ENCODE measurements at regions not wholly inside any gene's neighbourhood (a gene's known extent, or its start where the extent isn't known, plus 50 kb on each side); places are given as distances from the start of the nearest gene placed in this dataset.

DNA sequence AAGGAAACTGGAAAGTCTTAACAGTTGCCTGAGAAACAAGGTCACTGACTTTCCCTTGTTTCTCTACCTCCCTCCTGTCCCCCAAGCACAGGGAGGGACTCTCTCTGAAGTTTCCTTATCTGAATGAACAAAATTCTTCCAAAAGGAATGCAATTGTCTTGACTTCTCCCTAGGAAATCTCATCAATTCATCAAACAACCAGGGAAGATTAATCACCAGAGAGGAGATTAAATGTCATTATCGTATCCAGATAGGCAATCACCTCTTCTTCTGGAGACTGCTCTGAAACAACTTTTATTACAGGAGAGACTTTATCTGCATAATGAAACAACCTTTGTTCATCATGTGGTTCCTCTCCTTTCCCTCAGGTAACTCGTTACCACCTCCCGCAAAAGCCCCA is 431.4 kb downstream of the SLC16A7 start:
- Histone ChIP-seq H3K27me3 (ENCODE audit: insufficient read depth, low read depth, low read length) (no peaks in the 10 kb centered on the region), H3K9ac (ENCODE audit: low read length) (no peak overlapping the region)
- TF ChIP-seq RAD21 (conservative IDR thresholded peaks at IDR 0.05), result no peak

DNA sequence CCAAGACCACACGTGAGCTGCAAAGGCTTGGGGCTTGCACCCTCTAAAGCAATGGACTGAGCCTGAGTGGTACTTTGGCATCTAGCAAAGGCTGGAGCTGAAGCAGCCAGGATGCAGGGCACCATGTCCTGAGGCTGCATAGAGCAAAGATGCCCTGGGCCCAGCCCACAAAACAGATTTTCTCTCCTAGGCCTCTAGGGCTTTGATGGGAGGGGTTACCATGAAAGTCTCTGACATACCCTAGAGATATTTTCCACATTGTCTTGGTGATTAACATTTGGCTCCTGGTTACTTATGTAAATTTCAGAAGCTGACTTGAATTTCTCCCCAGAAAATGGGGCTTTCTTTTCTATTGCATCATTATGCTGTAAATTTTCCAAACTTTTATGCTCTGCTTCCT is 438.3 kb downstream of the SLC16A7 start:
- H4K20me1 ChIP-seq (ENCODE audit: insufficient read depth), result no peaks in the 10 kb centered on the region
- peaks cover 5% of the 10 kb centered on the region for H3K9me3 ChIP-seq (ENCODE audit: low read length)
- no peaks in the 10 kb centered on the region for H3K79me2 ChIP-seq (replicated peaks; ENCODE audit: insufficient read depth, low read length)
- H3K27ac ChIP-seq (ENCODE audit: low read length), result no peak overlapping the region
- no peaks in the 10 kb centered on the region for H3K36me3 ChIP-seq (ENCODE audit: insufficient read depth, low read length)
- H3K9me2 ChIP-seq (ENCODE audit: insufficient read depth, low read length), result no peaks in the 10 kb centered on the region
- H3K27me3 ChIP-seq (ENCODE audit: insufficient read depth, low read depth, low read length), result no peaks in the 10 kb centered on the region
- no peak overlapping the region for H3K9ac ChIP-seq (ENCODE audit: low read length)
- H3F3A ChIP-seq (ENCODE audit: insufficient read depth, low read length, poor library complexity, severe bottlenecking), result no peaks in the 10 kb centered on the region
- no peak for TF ChIP-seq POLR2AphosphoS5 (IDR thresholded peaks at IDR 0.05)
- H3K4me3 ChIP-seq (ENCODE audit: low read length), result no peak overlapping the region
- H2AFZ ChIP-seq (ENCODE audit: low read depth, low read length), result no peak overlapping the region
- no peak overlapping the region for H3K4me2 ChIP-seq (ENCODE audit: low read length)

More for the DNA sequence above, 431.4 kb downstream of the SLC16A7 start:
- Histone ChIP-seq H4K20me1 (ENCODE audit: insufficient read depth) (no peaks in the 10 kb centered on the region), H3K79me2 (replicated peaks; ENCODE audit: insufficient read depth, low read length) (no peaks in the 10 kb centered on the region), H2AFZ (ENCODE audit: low read depth, low read length) (no peak overlapping the region), H3K36me3 (ENCODE audit: insufficient read depth, low read length) (no peaks in the 10 kb centered on the region), H3K4me3 (ENCODE audit: low read length) (no peak overlapping the region), H3F3A (ENCODE audit: insufficient read depth, low read length, poor library complexity, severe bottlenecking) (no peaks in the 10 kb centered on the region), H3K9me3 (ENCODE audit: low read length) (no peaks in the 10 kb centered on the region), H3K4me2 (ENCODE audit: low read length) (no peak overlapping the region), H3K27ac (ENCODE audit: low read length) (no peak overlapping the region), H3K9me2 (ENCODE audit: insufficient read depth, low read length) (no peaks in the 10 kb centered on the region)

DNA sequence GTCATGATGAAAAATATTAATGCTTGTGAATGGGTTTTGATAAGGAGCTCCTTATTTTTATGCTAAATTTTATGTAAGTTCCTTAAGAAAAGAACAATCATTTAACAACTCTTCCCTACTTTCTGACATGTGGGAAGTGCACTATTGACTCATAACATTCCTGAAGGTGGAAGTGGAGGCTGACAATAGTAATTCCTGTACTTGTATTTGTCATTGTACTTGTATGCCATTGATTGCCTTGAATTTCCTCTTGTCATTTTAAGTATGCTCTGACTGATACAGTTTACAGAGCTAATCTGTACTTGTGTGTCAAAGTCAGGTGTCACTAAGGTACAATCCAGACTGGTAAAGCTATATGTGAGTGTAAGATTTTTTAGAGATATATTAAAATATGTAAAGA is 440.0 kb downstream of the SLC16A7 start:
- Histone ChIP-seq H3K4me3 (ENCODE audit: low read length) (no peak overlapping the region), H3K36me3 (ENCODE audit: insufficient read depth, low read length) (no peaks in the 10 kb centered on the region), H3F3A (ENCODE audit: insufficient read depth, low read length, poor library complexity, severe bottlenecking) (no peaks in the 10 kb centered on the region), H3K4me2 (ENCODE audit: low read length) (no peak overlapping the region), H2AFZ (ENCODE audit: low read depth, low read length) (no peak overlapping the region), H3K79me2 (replicated peaks; ENCODE audit: insufficient read depth, low read length) (no peaks in the 10 kb centered on the region), H3K9me2 (ENCODE audit: insufficient read depth, low read length) (no peaks in the 10 kb centered on the region), H3K27me3 (ENCODE audit: insufficient read depth, low read depth, low read length) (no peaks in the 10 kb centered on the region), H3K9ac (ENCODE audit: low read length) (no peak overlapping the region), H3K27ac (ENCODE audit: low read length) (no peak overlapping the region), H3K9me3 (ENCODE audit: low read length) (peaks cover 5% of the 10 kb centered on the region), H4K20me1 (ENCODE audit: insufficient read depth) (no peaks in the 10 kb centered on the region)
- TF ChIP-seq RAD21 (conservative IDR thresholded peaks at IDR 0.05) (no peak), POLR2AphosphoS5 (IDR thresholded peaks at IDR 0.05) (peak; percentile 62), SMC3 (conservative IDR thresholded peaks at IDR 0.05; ENCODE audit: poor library complexity) (no peak), EP300 (conservative IDR thresholded peaks at IDR 0.05; ENCODE audit: poor library complexity, severe bottlenecking) (peak; percentile 83)
- TF ChIP-seq, protein P1, sequence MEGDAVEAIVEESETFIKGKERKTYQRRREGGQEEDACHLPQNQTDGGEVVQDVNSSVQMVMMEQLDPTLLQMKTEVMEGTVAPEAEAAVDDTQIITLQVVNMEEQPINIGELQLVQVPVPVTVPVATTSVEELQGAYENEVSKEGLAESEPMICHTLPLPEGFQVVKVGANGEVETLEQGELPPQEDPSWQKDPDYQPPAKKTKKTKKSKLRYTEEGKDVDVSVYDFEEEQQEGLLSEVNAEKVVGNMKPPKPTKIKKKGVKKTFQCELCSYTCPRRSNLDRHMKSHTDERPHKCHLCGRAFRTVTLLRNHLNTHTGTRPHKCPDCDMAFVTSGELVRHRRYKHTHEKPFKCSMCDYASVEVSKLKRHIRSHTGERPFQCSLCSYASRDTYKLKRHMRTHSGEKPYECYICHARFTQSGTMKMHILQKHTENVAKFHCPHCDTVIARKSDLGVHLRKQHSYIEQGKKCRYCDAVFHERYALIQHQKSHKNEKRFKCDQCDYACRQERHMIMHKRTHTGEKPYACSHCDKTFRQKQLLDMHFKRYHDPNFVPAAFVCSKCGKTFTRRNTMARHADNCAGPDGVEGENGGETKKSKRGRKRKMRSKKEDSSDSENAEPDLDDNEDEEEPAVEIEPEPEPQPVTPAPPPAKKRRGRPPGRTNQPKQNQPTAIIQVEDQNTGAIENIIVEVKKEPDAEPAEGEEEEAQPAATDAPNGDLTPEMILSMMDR (IDR thresholded peaks at IDR 0.05; ENCODE audit: poor library complexity, severe bottlenecking), result no peak
- TF ChIP-seq, protein P2, sequence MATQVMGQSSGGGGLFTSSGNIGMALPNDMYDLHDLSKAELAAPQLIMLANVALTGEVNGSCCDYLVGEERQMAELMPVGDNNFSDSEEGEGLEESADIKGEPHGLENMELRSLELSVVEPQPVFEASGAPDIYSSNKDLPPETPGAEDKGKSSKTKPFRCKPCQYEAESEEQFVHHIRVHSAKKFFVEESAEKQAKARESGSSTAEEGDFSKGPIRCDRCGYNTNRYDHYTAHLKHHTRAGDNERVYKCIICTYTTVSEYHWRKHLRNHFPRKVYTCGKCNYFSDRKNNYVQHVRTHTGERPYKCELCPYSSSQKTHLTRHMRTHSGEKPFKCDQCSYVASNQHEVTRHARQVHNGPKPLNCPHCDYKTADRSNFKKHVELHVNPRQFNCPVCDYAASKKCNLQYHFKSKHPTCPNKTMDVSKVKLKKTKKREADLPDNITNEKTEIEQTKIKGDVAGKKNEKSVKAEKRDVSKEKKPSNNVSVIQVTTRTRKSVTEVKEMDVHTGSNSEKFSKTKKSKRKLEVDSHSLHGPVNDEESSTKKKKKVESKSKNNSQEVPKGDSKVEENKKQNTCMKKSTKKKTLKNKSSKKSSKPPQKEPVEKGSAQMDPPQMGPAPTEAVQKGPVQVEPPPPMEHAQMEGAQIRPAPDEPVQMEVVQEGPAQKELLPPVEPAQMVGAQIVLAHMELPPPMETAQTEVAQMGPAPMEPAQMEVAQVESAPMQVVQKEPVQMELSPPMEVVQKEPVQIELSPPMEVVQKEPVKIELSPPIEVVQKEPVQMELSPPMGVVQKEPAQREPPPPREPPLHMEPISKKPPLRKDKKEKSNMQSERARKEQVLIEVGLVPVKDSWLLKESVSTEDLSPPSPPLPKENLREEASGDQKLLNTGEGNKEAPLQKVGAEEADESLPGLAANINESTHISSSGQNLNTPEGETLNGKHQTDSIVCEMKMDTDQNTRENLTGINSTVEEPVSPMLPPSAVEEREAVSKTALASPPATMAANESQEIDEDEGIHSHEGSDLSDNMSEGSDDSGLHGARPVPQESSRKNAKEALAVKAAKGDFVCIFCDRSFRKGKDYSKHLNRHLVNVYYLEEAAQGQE (IDR thresholded peaks at IDR 0.05; ENCODE audit: borderline replicate concordance), result peak; percentile 98

All from neural cell (in vitro differentiated cells).